ENCODE measurements at regions not wholly inside any gene's neighbourhood (a gene's known extent, or its start where the extent isn't known, plus 50 kb on each side); places are given as distances from the start of the nearest gene placed in this dataset.

DNA sequence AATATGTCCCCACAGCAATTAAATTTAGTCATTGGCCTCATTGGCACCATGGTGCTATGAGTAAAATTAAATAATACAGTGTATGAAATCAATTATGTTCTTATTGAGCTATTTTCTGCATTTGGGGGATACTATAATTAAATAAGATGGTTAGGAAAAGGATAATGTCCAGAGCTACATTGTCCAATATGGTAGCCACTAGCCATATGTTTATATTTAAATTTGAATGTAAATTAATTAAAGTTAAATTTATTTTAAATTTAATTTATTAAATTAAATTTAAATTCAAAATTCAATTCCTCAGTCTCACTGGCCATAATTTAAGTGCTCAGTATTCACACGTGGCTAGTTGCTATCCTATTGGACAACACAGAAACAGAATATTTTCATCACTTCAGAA lies 115.7 kb downstream of the SPATA31D1 start:
- Histone ChIP-seq H3K79me2 (ENCODE audit: insufficient read depth, low read length) (no peaks in the 10 kb centered on the region), H3K4me3 (replicated peaks in 1 of 3; ENCODE audit: low read depth in 2 of 3, low read length in 3 of 3) (no peak overlapping the region), H3K4me1 (ENCODE audit: control insufficient read depth in 1 of 2, insufficient read depth in 2 of 2, low read length in 2 of 2) (no peaks in the 10 kb centered on the region), H3K9me3 (replicated peaks in 1 of 2; ENCODE audit: control insufficient read depth in 1 of 2, insufficient read depth in 1 of 2, low read length in 2 of 2) (peaks cover 16 to 18% of the 10 kb centered on the region in 2 donors), H4K20me1 (ENCODE audit: insufficient read depth, low read length) (no peaks in the 10 kb centered on the region), H3K27me3 (ENCODE audit: control insufficient read depth in 2 of 2, insufficient read depth in 2 of 2, low read length in 2 of 2) (no peaks in the 10 kb centered on the region), H2AFZ (ENCODE audit: insufficient read depth, low read depth, low read length, poor library complexity, severe bottlenecking) (no peak overlapping the region), H3K27ac (ENCODE audit: low read depth in 1 of 2, low read length in 2 of 2) (no peak overlapping the region), H3K9ac (ENCODE audit: insufficient read depth, low read length, poor library complexity, severe bottlenecking) (no peak overlapping the region), H3K4me2 (replicated peaks; ENCODE audit: extremely low read depth, low read length, poor library complexity, severe bottlenecking) (no peak overlapping the region), H3K36me3 (replicated peaks in 1 of 2; ENCODE audit: control insufficient read depth in 1 of 2, insufficient read depth in 2 of 2, low read length in 2 of 2) (no peaks in the 10 kb centered on the region)
- Mint-ChIP-seq H3K27me3 (ENCODE audit: low read depth in 3 of 3) (peaks cover 0 to 2% (median 0%) of the 10 kb centered on the region in 3 donors), H3K4me3 (no peak overlapping the region), H3K27ac (no peak overlapping the region), H3K4me1 (no peaks in the 10 kb centered on the region), H3K36me3 (no peaks in the 10 kb centered on the region), H3K9me3 (peaks cover 8 to 24% (median 14%) of the 10 kb centered on the region in 7 donors)
- intact Hi-C loops (cut with micrococcal nuclease) = no loop called here
- WGBS (ENCODE audit: insufficient coverage) = no CpG with 5 or more reads among the region's 1 CpG
- no peak for DNase-seq
- TF ChIP-seq, protein P1, sequence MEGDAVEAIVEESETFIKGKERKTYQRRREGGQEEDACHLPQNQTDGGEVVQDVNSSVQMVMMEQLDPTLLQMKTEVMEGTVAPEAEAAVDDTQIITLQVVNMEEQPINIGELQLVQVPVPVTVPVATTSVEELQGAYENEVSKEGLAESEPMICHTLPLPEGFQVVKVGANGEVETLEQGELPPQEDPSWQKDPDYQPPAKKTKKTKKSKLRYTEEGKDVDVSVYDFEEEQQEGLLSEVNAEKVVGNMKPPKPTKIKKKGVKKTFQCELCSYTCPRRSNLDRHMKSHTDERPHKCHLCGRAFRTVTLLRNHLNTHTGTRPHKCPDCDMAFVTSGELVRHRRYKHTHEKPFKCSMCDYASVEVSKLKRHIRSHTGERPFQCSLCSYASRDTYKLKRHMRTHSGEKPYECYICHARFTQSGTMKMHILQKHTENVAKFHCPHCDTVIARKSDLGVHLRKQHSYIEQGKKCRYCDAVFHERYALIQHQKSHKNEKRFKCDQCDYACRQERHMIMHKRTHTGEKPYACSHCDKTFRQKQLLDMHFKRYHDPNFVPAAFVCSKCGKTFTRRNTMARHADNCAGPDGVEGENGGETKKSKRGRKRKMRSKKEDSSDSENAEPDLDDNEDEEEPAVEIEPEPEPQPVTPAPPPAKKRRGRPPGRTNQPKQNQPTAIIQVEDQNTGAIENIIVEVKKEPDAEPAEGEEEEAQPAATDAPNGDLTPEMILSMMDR (IDR thresholded peaks at IDR 0.05) = no peak

DNA sequence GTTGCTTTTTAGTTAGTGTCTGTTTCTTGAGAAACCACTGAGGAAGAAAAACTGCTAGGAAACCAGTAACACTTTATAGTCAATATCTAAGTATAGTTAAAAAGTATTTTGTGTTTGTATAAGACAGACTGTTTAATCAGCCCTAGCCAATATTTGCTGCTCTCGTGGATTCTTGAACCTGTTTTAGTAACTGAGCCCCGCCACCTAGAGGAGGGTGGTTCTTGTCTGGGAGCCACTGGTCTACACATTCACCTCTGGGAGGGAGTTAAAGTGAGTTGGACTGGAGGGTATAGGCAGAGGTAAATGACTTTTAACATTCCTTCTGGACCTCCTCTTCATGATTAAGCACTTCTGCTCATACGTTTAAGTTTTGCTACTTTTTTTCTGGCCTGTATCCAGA lies 117.2 kb downstream of the SPATA31D1 start:
- Histone ChIP-seq H3K4me2 (replicated peaks; ENCODE audit: extremely low read depth, low read length, poor library complexity, severe bottlenecking) (no peak overlapping the region), H3K4me1 (ENCODE audit: control insufficient read depth in 1 of 2, insufficient read depth in 2 of 2, low read length in 2 of 2) (no peaks in the 10 kb centered on the region), H3K9ac (ENCODE audit: insufficient read depth, low read length, poor library complexity, severe bottlenecking) (no peak overlapping the region), H3K4me3 (replicated peaks in 1 of 3; ENCODE audit: low read depth in 2 of 3, low read length in 3 of 3) (no peak overlapping the region), H3K79me2 (ENCODE audit: insufficient read depth, low read length) (no peaks in the 10 kb centered on the region), H3K36me3 (replicated peaks in 1 of 2; ENCODE audit: control insufficient read depth in 1 of 2, insufficient read depth in 2 of 2, low read length in 2 of 2) (no peaks in the 10 kb centered on the region), H4K20me1 (ENCODE audit: insufficient read depth, low read length) (no peaks in the 10 kb centered on the region), H3K27ac (ENCODE audit: low read depth in 1 of 2, low read length in 2 of 2) (no peak overlapping the region), H3K9me3 (replicated peaks in 1 of 2; ENCODE audit: control insufficient read depth in 1 of 2, insufficient read depth in 1 of 2, low read length in 2 of 2) (peaks cover 8 to 13% of the 10 kb centered on the region in 2 donors), H2AFZ (ENCODE audit: insufficient read depth, low read depth, low read length, poor library complexity, severe bottlenecking) (no peak overlapping the region), H3K27me3 (ENCODE audit: control insufficient read depth in 2 of 2, insufficient read depth in 2 of 2, low read length in 2 of 2) (no peaks in the 10 kb centered on the region)
- intact Hi-C loops (cut with micrococcal nuclease) = no loop called here
- no CpG with 5 or more reads among the region's 3 CpGs for WGBS (ENCODE audit: insufficient coverage)
- H3K27ac Mint-ChIP-seq = no peak overlapping the region
- H3K4me1 Mint-ChIP-seq = no peaks in the 10 kb centered on the region
- H3K9me3 Mint-ChIP-seq = peaks cover 7 to 21% (median 11%) of the 10 kb centered on the region in 7 donors
- H3K27me3 Mint-ChIP-seq (ENCODE audit: low read depth in 3 of 3) = peaks cover 0 to 2% (median 0%) of the 10 kb centered on the region in 3 donors
- no peak for DNase-seq
- no peak overlapping the region for H3K4me3 Mint-ChIP-seq
- H3K36me3 Mint-ChIP-seq = no peaks in the 10 kb centered on the region
- TF ChIP-seq, protein P1 (IDR thresholded peaks at IDR 0.05) = no peak

Data from CD14-positive monocyte (primary cell).